HL-60 (cell line): ENCODE measurements at regions not wholly inside any gene's neighbourhood (a gene's known extent, or its start where the extent isn't known, plus 50 kb on each side); places are given as distances from the start of the nearest gene placed in this dataset.

ENCODE experiments used
- DNase-seq, 2 experiments: peaks; one replicate each; pipeline ENCODE4 v3.0.0-alpha.2; 2010 to 2020; ENCODE audit warnings: low read depth in 1 of 2, low spot score in 1 of 2
- H3K27ac ChIP-seq: fragments of 250-450 bp; sonication (Bioruptor Pico); replicated peaks from 2 replicates; pipeline ENCODE4 v1.5.1; 2020; ENCODE audit warnings: mild to moderate bottlenecking, moderate library complexity
- H3K27me3 ChIP-seq: fragments of 250-450 bp; sonication (Bioruptor Pico); 2 replicates; pipeline ENCODE4 v1.5.1; 2021; ENCODE audit warnings: mild to moderate bottlenecking, moderate library complexity; ENCODE audit not compliant: insufficient read depth, poor library complexity, severe bottlenecking
- H3K4me3 ChIP-seq: replicated peaks from 2 replicates; pipeline ENCODE4 v1.5.1; 2011; ENCODE audit warnings: mild to moderate bottlenecking, control low read depth, low read length; ENCODE audit not compliant: insufficient read depth
- GABPA ChIP-seq: IDR thresholded peaks from 2 replicates; pipeline ENCODE4 v1.6.1; 2012; ENCODE audit warnings: low read depth
- POLR2AphosphoS5 ChIP-seq: IDR thresholded peaks from 2 replicates; pipeline ENCODE4 v1.6.1; 2012; ENCODE audit warnings: low read depth
- SPI1 ChIP-seq: IDR thresholded peaks from 2 replicates; pipeline ENCODE4 v1.6.1; 2012; ENCODE audit warnings: low read depth, mild to moderate bottlenecking, borderline replicate concordance
- TF ChIP-seq, protein P1 (sequence below): IDR thresholded peaks from 2 replicates; pipeline ENCODE4 v1.6.1; 2012; ENCODE audit warnings: low read depth; ENCODE audit not compliant: insufficient replicate concordance
- TF ChIP-seq, protein P2 (sequence below): IDR thresholded peaks from one replicate; pipeline ENCODE4 v1.5.1; 2011; ENCODE audit warnings: low read length, control low read depth, inconsistent platforms; ENCODE audit not compliant: insufficient read depth

GRCh38 chr6:139828751-139829519, 454.5 kb upstream of the CITED2 start:
- no peak for TF ChIP-seq POLR2AphosphoS5
- TF ChIP-seq, protein P1, sequence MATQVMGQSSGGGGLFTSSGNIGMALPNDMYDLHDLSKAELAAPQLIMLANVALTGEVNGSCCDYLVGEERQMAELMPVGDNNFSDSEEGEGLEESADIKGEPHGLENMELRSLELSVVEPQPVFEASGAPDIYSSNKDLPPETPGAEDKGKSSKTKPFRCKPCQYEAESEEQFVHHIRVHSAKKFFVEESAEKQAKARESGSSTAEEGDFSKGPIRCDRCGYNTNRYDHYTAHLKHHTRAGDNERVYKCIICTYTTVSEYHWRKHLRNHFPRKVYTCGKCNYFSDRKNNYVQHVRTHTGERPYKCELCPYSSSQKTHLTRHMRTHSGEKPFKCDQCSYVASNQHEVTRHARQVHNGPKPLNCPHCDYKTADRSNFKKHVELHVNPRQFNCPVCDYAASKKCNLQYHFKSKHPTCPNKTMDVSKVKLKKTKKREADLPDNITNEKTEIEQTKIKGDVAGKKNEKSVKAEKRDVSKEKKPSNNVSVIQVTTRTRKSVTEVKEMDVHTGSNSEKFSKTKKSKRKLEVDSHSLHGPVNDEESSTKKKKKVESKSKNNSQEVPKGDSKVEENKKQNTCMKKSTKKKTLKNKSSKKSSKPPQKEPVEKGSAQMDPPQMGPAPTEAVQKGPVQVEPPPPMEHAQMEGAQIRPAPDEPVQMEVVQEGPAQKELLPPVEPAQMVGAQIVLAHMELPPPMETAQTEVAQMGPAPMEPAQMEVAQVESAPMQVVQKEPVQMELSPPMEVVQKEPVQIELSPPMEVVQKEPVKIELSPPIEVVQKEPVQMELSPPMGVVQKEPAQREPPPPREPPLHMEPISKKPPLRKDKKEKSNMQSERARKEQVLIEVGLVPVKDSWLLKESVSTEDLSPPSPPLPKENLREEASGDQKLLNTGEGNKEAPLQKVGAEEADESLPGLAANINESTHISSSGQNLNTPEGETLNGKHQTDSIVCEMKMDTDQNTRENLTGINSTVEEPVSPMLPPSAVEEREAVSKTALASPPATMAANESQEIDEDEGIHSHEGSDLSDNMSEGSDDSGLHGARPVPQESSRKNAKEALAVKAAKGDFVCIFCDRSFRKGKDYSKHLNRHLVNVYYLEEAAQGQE, result no peak
- Histone ChIP-seq H3K27ac (no peak overlapping the region), H3K4me3 (no peak overlapping the region), H3K27me3 (no peaks in the 10 kb centered on the region)
- DNase-seq, result no peak

GRCh38 chr6:139825935-139826374, 451.5 kb upstream of the CITED2 start:
- TF ChIP-seq SPI1, result no peak
- TF ChIP-seq, protein P2, sequence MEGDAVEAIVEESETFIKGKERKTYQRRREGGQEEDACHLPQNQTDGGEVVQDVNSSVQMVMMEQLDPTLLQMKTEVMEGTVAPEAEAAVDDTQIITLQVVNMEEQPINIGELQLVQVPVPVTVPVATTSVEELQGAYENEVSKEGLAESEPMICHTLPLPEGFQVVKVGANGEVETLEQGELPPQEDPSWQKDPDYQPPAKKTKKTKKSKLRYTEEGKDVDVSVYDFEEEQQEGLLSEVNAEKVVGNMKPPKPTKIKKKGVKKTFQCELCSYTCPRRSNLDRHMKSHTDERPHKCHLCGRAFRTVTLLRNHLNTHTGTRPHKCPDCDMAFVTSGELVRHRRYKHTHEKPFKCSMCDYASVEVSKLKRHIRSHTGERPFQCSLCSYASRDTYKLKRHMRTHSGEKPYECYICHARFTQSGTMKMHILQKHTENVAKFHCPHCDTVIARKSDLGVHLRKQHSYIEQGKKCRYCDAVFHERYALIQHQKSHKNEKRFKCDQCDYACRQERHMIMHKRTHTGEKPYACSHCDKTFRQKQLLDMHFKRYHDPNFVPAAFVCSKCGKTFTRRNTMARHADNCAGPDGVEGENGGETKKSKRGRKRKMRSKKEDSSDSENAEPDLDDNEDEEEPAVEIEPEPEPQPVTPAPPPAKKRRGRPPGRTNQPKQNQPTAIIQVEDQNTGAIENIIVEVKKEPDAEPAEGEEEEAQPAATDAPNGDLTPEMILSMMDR, result no peak
- TF ChIP-seq, protein P1, result no peak
- TF ChIP-seq GABPA, result no peak
- TF ChIP-seq POLR2AphosphoS5, result no peak
- H3K27ac ChIP-seq, result no peak overlapping the region
- no peak overlapping the region for H3K4me3 ChIP-seq
- H3K27me3 ChIP-seq, result no peaks in the 10 kb centered on the region
- no peak for DNase-seq

DNA sequence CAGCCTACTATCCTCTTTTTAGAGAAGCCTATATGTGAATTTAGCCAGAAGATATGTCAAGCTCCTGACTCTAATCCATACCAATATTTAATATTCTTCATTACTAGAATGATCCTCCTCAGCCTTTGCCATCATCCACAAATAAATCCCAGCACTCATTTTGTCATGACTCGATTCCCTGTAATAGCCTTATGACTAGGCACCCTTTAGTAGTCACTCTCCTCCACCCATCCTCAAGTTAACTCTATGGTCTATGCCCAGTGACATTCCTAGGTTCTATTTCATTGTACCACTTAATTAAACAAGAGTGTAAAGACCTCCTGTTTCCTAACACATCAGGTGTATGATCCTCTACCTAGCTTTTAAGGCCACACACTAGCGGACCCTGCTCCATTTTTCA, 450.4 kb upstream of the CITED2 start:
- Histone ChIP-seq H3K27ac (no peak overlapping the region), H3K27me3 (no peaks in the 10 kb centered on the region), H3K4me3 (no peak overlapping the region)
- TF ChIP-seq, protein P2, result no peak
- TF ChIP-seq POLR2AphosphoS5 (no peak), SPI1 (no peak), GABPA (no peak)
- TF ChIP-seq, protein P1, result no peak
- DNase-seq, result no peak
